ENCODE measurements at regions not wholly inside any gene's neighbourhood (a gene's known extent, or its start where the extent isn't known, plus 50 kb on each side); places are given as distances from the start of the nearest gene placed in this dataset.

- TF ChIP-seq JUND (IDR thresholded peaks at IDR 0.05; ENCODE audit: low read length), result no peak
Measured at GRCh38 chr5:8923526-8923925, 622.3 kb downstream of the SEMA5A start (continued).

Measured in H1 (cell line).